ENCODE measurements at regions not wholly inside any gene's neighbourhood (a gene's known extent, or its start where the extent isn't known, plus 50 kb on each side); places are given as distances from the start of the nearest gene placed in this dataset.

GRCh38 chr4:126386512-126386911 lies 1071.8 kb downstream of the FAT4 start:
- TF ChIP-seq, protein P1, sequence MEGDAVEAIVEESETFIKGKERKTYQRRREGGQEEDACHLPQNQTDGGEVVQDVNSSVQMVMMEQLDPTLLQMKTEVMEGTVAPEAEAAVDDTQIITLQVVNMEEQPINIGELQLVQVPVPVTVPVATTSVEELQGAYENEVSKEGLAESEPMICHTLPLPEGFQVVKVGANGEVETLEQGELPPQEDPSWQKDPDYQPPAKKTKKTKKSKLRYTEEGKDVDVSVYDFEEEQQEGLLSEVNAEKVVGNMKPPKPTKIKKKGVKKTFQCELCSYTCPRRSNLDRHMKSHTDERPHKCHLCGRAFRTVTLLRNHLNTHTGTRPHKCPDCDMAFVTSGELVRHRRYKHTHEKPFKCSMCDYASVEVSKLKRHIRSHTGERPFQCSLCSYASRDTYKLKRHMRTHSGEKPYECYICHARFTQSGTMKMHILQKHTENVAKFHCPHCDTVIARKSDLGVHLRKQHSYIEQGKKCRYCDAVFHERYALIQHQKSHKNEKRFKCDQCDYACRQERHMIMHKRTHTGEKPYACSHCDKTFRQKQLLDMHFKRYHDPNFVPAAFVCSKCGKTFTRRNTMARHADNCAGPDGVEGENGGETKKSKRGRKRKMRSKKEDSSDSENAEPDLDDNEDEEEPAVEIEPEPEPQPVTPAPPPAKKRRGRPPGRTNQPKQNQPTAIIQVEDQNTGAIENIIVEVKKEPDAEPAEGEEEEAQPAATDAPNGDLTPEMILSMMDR (IDR thresholded peaks at IDR 0.05): no peak
- no peak for TF ChIP-seq POLR2A (IDR thresholded peaks at IDR 0.05)

Data from Peyer's patch (tissue), 4 donors.